Thyroid gland (tissue), 4 donors: ENCODE measurements at regions not wholly inside any gene's neighbourhood (a gene's known extent, or its start where the extent isn't known, plus 50 kb on each side); places are given as distances from the start of the nearest gene placed in this dataset.

Experiments used
- POLR2A ChIP-seq, 2 donors: fragments of 450-650 bp; IDR thresholded peaks; one replicate each; pipeline ENCODE4 v1.6.1; 2017; ENCODE audit warnings: antibody characterized with exemption in 2 of 2, mild to moderate bottlenecking in 2 of 2, moderate library complexity in 1 of 2
- TF ChIP-seq, protein P1 (sequence below), 6 experiments: fragments of 200-600 bp in 3 of 6; fragments of 450-650 bp in 3 of 6; sonication (generic) in 3 of 6; IDR thresholded peaks; one replicate each; pipeline ENCODE4 v1.5.1; 2016 to 2019; ENCODE audit warnings: antibody characterized with exemption in 6 of 6, mild to moderate bottlenecking in 2 of 6, inconsistent platforms in 1 of 6, moderate library complexity in 1 of 6

GRCh38 chr2:107648781-107649404 lies 177.8 kb upstream of the RGPD4 start:
- TF ChIP-seq, protein P1, sequence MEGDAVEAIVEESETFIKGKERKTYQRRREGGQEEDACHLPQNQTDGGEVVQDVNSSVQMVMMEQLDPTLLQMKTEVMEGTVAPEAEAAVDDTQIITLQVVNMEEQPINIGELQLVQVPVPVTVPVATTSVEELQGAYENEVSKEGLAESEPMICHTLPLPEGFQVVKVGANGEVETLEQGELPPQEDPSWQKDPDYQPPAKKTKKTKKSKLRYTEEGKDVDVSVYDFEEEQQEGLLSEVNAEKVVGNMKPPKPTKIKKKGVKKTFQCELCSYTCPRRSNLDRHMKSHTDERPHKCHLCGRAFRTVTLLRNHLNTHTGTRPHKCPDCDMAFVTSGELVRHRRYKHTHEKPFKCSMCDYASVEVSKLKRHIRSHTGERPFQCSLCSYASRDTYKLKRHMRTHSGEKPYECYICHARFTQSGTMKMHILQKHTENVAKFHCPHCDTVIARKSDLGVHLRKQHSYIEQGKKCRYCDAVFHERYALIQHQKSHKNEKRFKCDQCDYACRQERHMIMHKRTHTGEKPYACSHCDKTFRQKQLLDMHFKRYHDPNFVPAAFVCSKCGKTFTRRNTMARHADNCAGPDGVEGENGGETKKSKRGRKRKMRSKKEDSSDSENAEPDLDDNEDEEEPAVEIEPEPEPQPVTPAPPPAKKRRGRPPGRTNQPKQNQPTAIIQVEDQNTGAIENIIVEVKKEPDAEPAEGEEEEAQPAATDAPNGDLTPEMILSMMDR (IDR thresholded peaks at IDR 0.05), result peak in 1 of 6 experiments; percentile 10
- TF ChIP-seq POLR2A (IDR thresholded peaks at IDR 0.05), result no peak
